ENCODE measurements at regions not wholly inside any gene's neighbourhood (a gene's known extent, or its start where the extent isn't known, plus 50 kb on each side); places are given as distances from the start of the nearest gene placed in this dataset.

DNA sequence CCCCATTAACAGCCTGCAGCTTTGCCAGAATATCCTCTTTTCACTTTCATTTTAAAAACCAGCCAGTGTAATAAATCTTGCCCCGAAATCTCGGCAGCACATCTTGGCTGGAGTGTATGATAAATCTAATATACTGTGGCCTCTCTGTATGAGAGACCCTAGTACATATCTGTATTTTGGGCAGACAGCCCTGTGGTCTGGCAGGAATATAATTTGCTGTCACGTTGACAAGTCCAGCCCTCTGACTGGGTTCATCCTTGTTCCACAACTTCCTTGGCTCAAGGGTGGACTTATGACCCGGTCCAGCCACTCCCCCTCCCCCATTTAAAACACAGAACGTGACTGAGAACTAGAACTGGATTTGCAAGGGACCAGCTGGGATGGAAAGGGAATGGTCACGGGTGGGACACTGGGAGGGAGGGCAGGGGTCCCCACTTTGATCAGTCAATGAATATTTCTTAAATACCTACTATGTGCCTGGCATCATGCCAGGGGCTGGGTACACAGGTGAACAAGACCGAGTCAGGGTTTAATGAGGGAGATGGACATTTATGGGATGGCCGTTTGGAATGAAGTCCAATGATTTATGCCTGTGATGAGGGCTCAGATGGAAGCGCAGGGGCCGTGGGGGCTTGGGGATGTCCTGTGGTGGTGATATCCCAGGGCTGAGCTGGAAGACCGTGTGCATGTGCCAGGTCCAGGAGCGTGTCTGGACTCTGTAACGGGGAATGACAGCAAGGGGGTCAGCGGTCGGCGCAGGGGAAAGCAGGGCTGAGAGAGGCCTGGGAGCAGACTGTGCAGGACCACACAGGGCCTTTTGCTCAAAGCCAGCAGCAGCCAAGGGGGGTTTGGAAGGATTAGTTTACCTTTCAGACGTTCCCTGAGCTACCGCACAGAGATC lies 190.5 kb downstream of the PHETA1 start (continued):
- TF ChIP-seq, protein P1, sequence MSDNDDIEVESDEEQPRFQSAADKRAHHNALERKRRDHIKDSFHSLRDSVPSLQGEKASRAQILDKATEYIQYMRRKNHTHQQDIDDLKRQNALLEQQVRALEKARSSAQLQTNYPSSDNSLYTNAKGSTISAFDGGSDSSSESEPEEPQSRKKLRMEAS (IDR thresholded peaks at IDR 0.05), result no peak
- TF ChIP-seq NRF1 (IDR thresholded peaks at IDR 0.05; ENCODE audit: low read depth, low read length), result no peak
